ENCODE measurements at regions not wholly inside any gene's neighbourhood (a gene's known extent, or its start where the extent isn't known, plus 50 kb on each side); places are given as distances from the start of the nearest gene placed in this dataset.
"Not testable (repeated sequence)": the region's sequence is repeated elsewhere in the genome, so short reads cannot be mapped to it uniquely, and the experiment has no call there.

DNA sequence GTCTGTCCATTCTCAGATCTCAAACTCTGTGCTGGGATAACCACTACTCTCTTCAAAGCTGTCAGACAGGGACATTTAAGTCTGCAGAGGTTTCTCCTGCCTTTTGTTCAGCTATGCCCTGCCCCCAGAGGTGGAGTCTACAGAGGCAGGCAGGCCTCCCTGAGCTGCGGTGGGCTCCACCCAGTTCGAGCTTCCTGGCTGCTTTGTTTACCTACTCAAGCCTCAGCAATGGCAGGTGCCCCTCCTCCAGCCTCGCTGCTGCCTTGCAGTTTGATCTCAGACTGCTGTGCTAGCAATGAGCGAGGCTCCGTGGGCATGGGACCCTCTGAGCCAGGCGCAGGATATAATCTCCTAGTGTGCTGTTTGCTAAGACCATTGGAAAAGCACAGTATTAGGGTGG, 53.1 kb upstream of the HUNK start:
- H3K36me3 Mint-ChIP-seq (ENCODE audit: insufficient read depth, unreplicated experiment); CTCF ChIA-PET; intact Hi-C loops (cut with micrococcal nuclease); H3K27ac Mint-ChIP-seq (ENCODE audit: low read depth, unreplicated experiment); H3K4me1 Mint-ChIP-seq (ENCODE audit: insufficient read depth, unreplicated experiment); DNase-seq (ENCODE audit: unreplicated experiment); POLR2A ChIA-PET; H3K4me3 Mint-ChIP-seq (ENCODE audit: unreplicated experiment); BruUV-seq (replicated peaks); H3K9me3 Mint-ChIP-seq (ENCODE audit: unreplicated experiment): not testable (repeated sequence)
- H3K27me3 Mint-ChIP-seq (ENCODE audit: insufficient read depth, unreplicated experiment): peaks cover 41% of the 10 kb centered on the region

DNA sequence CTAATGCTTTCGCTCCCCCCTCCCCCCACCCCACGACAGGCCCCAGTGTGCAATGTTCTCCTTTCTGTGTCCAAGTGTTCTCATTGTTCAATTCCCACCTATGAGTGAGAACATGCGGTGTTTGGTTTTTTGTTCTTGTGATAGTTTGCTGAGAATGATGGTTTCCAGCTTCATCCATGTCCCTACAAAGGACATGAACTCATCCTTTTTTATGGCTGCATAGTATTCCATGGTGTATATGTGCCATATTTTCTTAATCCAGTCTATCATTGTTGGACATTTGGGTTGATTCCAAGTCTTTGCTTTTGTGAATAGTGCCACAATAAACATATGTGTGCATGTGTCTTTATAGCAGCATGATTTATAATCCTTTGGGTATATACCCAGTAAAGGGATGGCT, 58.5 kb upstream of the HUNK start:
- H3K9me3 Mint-ChIP-seq (ENCODE audit: unreplicated experiment); POLR2A ChIA-PET; CTCF ChIA-PET; H3K4me1 Mint-ChIP-seq (ENCODE audit: insufficient read depth, unreplicated experiment); intact Hi-C loops (cut with micrococcal nuclease); BruUV-seq (replicated peaks); H3K4me3 Mint-ChIP-seq (ENCODE audit: unreplicated experiment); H3K27ac Mint-ChIP-seq (ENCODE audit: low read depth, unreplicated experiment); DNase-seq (ENCODE audit: unreplicated experiment); H3K36me3 Mint-ChIP-seq (ENCODE audit: insufficient read depth, unreplicated experiment): not testable (repeated sequence)
- peaks cover 26% of the 10 kb centered on the region for H3K27me3 Mint-ChIP-seq (ENCODE audit: insufficient read depth, unreplicated experiment)

DNA sequence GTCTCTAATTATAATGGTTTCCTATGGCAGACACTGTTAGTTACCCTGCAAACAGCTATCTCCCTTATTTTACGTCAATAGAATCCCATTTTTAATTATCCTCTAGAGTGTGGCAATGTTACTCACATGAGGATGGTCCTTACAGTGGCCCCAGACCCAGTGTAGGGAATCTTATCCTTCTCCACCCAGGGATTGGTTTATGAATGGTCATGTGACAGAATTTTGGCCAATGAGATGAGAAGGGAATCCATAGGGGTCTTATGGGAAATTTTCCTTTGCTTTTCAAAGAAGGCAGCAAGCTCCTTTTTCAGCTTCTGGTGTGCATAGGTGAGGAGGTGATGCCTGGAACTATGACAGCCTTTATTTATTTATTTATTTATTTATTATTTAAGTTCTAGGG, 59.0 kb upstream of the HUNK start:
- no peak for DNase-seq (ENCODE audit: unreplicated experiment)
- Mint-ChIP-seq H3K27me3 (ENCODE audit: insufficient read depth, unreplicated experiment) (peaks cover 21% of the 10 kb centered on the region), H3K4me3 (ENCODE audit: unreplicated experiment) (no peak overlapping the region), H3K9me3 (ENCODE audit: unreplicated experiment) (peaks cover 9% of the 10 kb centered on the region), H3K4me1 (ENCODE audit: insufficient read depth, unreplicated experiment) (no peaks in the 10 kb centered on the region), H3K36me3 (ENCODE audit: insufficient read depth, unreplicated experiment) (no peaks in the 10 kb centered on the region), H3K27ac (ENCODE audit: low read depth, unreplicated experiment) (no peak overlapping the region)
- TF ChIP-seq, protein P1, sequence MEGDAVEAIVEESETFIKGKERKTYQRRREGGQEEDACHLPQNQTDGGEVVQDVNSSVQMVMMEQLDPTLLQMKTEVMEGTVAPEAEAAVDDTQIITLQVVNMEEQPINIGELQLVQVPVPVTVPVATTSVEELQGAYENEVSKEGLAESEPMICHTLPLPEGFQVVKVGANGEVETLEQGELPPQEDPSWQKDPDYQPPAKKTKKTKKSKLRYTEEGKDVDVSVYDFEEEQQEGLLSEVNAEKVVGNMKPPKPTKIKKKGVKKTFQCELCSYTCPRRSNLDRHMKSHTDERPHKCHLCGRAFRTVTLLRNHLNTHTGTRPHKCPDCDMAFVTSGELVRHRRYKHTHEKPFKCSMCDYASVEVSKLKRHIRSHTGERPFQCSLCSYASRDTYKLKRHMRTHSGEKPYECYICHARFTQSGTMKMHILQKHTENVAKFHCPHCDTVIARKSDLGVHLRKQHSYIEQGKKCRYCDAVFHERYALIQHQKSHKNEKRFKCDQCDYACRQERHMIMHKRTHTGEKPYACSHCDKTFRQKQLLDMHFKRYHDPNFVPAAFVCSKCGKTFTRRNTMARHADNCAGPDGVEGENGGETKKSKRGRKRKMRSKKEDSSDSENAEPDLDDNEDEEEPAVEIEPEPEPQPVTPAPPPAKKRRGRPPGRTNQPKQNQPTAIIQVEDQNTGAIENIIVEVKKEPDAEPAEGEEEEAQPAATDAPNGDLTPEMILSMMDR (IDR thresholded peaks at IDR 0.05; ENCODE audit: unreplicated experiment): no peak
- BruUV-seq (replicated peaks): no TSS peak
- POLR2A ChIA-PET: interaction anchor here (0.6 kb wide), 2 partner anchors 69 to 1058 kb away, joined by 3 read pairs; no protein-coding TSS in a partner anchor
- intact Hi-C loops (cut with micrococcal nuclease): no loop called here
- CTCF ChIA-PET: interaction anchor here (0.6 kb wide), 1 partner anchor 14 kb away, joined by 3 read pairs; no protein-coding TSS in a partner anchor

DNA sequence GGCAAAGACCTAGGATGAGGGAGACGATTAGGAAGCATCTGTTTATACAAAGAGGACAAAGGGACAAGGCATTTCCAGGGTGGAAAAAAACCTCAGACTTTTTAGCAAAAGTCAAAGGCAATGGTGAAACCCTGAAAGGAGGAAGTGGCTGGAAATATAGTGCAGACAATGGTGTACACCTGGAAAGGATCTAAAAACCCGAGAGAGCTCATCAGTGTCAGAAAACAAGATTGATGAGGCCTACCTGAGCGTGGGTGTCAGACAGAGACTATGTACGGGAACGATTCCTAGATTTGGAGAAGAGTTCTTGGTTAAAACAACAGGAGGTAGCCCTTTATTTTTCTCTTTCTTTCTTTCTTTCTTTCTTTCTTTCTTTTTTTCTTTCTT, 68.8 kb upstream of the HUNK start:
- CTCF ChIA-PET: no interaction called here
- intact Hi-C loops (cut with micrococcal nuclease): no loop called here
- no peak overlapping the region for H3K4me3 Mint-ChIP-seq (ENCODE audit: unreplicated experiment)
- H3K9me3 Mint-ChIP-seq (ENCODE audit: unreplicated experiment): no peaks in the 10 kb centered on the region
- H3K27ac Mint-ChIP-seq (ENCODE audit: low read depth, unreplicated experiment): no peak overlapping the region
- peaks cover 1% of the 10 kb centered on the region for H3K4me1 Mint-ChIP-seq (ENCODE audit: insufficient read depth, unreplicated experiment)
- no peaks in the 10 kb centered on the region for H3K27me3 Mint-ChIP-seq (ENCODE audit: insufficient read depth, unreplicated experiment)
- no peak for DNase-seq (ENCODE audit: unreplicated experiment)
- no peaks in the 10 kb centered on the region for H3K36me3 Mint-ChIP-seq (ENCODE audit: insufficient read depth, unreplicated experiment)
- POLR2A ChIA-PET: no interaction called here
- BruUV-seq (replicated peaks): no TSS peak
- TF ChIP-seq, protein P1 (IDR thresholded peaks at IDR 0.05; ENCODE audit: unreplicated experiment): no peak

DNA sequence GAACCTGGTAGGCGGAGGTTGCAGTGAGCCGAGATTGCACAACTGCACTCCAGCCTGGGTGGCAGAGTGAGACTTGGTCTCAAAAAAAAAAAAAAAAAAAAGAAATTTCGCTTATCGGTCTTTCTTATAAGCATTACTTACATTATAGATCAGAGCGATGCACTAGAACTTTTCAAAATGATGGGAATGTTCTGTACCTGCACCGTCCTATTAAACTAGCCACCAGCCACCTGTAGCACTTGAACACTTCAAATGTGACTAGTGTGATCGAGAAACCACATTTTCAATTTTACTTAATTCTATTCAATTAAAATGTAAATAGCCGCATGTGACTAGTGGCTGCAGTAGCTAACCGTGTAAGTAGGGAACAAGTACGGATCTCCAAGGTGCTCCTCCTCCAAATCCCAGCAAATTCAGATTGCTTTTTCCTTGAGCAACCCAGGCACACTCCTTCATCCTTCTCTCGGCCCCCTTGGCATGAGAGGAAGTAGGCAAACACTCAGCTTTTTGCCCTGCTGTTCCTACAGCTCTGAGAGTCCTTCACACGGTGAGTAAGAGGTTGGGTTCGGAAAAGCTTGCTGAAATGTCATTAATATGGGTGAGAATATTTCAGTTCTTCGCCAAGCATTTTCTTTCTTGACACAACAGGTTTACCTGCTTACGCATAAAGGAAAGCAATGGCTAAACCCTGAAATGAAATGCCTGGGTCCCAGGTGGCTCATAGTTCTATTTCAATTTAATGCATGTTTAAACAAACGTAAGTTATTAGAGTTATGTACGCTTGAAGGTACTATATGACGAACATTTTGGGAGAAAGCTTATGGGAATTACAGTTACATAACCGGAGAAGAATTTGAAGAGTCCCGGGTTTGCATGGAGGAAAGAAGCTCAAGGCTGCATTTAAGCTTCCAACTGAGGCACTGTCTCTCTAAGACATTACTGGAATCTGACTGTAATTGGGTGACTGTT, 69.5 kb upstream of the HUNK start:
- H3K27me3 Mint-ChIP-seq (ENCODE audit: insufficient read depth, unreplicated experiment): no peaks in the 10 kb centered on the region
- peaks cover 6% of the 10 kb centered on the region for H3K4me1 Mint-ChIP-seq (ENCODE audit: insufficient read depth, unreplicated experiment)
- H3K27ac Mint-ChIP-seq (ENCODE audit: low read depth, unreplicated experiment): no peak overlapping the region
- no TSS peak for BruUV-seq (replicated peaks)
- no peak for DNase-seq (ENCODE audit: unreplicated experiment)
- H3K9me3 Mint-ChIP-seq (ENCODE audit: unreplicated experiment): no peaks in the 10 kb centered on the region
- intact Hi-C loops (cut with micrococcal nuclease): no loop called here
- no peaks in the 10 kb centered on the region for H3K36me3 Mint-ChIP-seq (ENCODE audit: insufficient read depth, unreplicated experiment)
- no peak overlapping the region for H3K4me3 Mint-ChIP-seq (ENCODE audit: unreplicated experiment)
- TF ChIP-seq, protein P1 (IDR thresholded peaks at IDR 0.05; ENCODE audit: unreplicated experiment): no peak
- ChIA-PET POLR2A (no interaction called here), CTCF (no interaction called here)

All from MCF 10A (cell line).